ENCODE measurements at regions not wholly inside any gene's neighbourhood (a gene's known extent, or its start where the extent isn't known, plus 50 kb on each side); places are given as distances from the start of the nearest gene placed in this dataset.
A peak's percentile ranks its signal among the peaks of the same experiment; 100 is the strongest.
"Not testable (repeated sequence)": the region's sequence is repeated elsewhere in the genome, so short reads cannot be mapped to it uniquely, and the experiment has no call there.

DNA sequence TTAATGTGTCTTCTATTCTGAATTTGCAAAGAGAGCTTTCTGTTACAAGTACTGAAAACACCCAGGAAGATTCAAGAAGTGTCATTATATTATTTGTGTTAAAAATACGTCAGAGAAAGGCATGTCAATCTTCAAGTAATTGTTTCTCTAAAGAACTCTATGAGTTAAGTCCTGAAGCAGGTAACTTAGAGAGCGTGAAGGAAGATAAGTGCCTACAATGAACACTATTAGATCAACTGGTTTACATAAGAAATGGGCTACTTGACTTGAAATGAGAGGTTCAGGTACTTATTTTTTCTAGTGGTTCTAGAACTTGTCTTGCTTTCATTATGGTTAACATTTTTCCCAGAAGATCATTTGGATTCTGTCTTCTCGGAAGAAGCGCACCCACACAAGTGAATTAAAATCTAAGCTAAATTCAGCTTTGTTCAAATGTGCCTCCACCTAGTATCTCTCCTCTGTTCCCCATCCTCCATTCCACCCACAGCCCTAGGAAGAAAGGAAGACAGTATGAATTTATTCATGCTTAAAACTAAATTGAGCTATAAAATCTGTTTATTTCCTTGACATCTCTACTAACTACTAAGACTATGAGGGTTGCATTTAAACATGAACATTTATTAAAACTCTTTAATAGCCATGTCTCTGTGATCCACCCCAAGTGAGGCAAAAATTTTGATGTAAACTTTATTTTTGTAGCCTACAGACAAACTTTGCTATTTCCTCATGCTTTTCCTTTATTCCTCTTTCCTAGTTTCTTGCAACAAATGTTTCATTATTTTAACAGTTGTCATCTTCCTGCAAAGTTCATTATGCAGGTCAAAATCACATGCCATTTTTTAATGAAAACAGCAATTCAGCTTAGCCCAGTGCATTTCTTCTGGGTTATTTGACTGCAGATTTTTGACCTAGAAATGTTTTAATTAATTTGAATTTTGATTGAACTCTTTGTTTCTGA is 206.8 kb downstream of the KCNJ2 start:
- no peak for ATAC-seq

DNA sequence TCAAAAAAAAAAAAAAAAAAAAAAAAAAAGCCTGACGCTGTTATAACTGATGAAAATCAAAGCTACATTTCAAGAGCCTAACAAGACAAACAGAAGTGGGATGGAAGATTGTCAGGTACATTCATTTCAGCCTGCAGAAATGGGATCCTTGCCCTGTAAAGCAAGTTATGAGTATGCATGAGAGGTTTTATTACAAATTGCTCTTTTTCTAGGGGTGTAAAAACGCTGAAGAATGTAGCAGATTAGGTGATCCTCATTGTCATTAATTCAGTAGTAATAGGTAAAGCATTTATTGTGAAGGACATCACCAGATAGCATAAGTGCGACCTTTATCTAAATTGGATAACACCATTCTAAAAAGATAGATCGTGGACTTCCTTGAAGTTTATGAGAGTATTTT is 208.3 kb downstream of the KCNJ2 start:
- no peak for ATAC-seq

DNA sequence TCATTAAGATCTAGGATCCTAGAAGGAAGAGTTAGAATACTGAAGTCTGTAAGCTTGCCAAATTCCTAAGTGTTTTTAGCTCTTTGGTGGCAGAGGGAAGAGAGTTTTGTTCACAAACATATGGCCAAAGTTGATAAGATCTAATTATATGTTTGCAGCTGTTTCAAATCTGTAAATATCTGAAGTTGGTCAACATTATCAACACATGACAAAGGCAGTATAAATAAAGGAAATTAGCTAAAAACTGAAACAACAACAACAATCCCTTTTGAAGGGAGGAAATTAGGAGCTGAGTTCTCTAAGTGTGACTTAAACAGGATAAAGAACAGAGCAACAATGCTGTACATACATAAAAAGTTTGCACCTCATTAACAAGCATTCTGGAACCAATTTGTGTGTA is 208.7 kb downstream of the KCNJ2 start:
- no peak for ATAC-seq

DNA sequence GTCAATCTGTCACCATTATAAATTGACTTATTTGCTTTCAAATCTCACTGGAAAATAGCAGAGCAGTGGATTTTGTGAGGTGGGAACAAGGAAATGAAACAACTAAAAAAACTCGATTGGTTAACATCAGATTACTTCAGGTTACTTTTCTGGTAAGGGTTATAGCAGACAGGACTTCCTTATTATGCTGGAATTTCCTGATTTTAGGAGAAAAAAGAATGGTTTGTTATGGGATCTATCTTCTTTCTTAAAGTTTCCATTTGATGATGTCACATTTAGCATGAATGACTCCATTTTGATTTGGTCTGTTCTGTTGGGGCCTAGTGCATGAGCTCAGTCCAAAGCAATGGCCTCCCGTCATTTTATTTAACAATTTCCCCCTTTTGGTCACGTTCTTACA is 210.6 kb downstream of the KCNJ2 start:
- ATAC-seq: no peak

DNA sequence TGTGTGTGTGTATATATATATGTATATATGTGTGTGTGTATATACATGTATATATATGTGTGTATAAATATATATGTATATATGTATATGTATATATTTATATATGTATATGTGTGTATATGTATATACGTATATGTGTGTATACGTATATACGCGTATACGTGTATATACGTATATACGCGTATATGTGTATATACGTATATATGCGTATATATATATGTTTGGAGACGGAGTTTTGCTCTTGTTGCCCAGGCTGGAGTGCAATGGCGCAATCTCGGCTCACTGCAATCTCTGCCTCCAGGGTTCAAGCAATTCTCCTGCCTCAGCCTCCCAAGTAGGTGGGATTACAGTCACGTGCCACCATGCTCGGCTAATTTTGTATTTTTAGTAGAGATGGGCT is 212.6 kb downstream of the KCNJ2 start:
- not testable (repeated sequence) for ATAC-seq

DNA sequence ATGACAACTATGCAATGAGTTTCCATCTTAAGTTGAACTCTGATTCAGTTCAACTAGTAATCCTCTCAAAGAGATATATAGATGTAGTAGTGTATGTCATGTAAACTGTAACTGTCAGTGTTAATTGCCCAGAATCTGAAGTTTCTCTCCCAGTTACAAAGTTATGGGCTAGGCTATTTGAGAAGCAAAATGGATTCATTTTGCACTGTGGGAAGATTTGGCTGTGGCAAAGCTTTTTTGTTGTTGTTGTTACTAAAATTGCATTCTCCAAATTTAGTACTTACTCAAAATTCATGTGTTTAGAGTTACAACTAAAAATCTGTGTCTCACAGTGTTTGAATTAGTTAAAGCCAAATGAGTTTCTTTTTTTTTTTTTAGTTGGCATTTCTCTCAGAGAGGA is 219.0 kb downstream of the KCNJ2 start:
- ATAC-seq: no peak

DNA sequence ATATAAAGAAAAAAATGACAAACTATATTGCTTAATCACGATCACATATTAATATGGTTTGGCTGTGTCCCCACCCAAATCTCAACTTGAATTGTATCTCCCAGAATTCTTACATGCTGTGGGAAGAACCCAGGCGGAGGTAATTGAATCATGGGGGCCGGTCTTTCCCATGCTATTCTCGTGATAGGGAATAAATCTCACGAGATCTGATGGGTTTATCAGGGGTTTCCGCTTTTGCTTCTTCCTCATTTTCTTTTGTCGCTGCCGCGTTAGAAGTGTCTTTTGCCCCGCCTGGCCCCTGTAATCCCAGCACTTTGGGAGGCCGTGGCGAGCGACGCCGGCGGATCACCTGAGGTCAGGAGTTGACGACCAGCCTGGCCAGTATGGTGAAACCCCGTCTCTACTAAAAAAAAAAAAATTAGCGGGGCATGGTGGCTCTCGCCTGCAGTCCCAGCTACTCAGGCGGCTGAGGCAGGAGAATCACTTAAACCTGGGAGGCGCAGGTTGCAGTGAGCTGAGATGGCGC is 220.0 kb downstream of the KCNJ2 start:
- ATAC-seq: not testable (repeated sequence)

DNA sequence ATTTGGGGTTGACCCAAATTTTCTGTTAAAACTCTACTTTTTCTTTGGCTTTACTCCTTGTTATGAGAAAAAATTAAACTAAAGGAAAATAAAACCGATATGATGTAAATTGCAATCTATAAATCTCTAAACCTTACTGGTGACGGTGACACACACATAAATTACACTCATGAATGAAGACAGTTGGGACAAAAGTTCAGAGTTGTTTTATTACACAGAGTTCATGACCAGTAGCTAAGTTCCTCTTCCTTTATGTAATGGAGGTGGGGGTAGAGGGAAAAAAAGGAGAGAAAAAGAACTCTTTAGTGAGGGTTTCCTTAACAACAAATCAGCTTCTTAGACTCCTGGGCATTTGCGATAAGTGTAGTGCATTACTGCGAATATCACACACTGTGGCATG is 220.7 kb downstream of the KCNJ2 start:
- ATAC-seq: no peak

DNA sequence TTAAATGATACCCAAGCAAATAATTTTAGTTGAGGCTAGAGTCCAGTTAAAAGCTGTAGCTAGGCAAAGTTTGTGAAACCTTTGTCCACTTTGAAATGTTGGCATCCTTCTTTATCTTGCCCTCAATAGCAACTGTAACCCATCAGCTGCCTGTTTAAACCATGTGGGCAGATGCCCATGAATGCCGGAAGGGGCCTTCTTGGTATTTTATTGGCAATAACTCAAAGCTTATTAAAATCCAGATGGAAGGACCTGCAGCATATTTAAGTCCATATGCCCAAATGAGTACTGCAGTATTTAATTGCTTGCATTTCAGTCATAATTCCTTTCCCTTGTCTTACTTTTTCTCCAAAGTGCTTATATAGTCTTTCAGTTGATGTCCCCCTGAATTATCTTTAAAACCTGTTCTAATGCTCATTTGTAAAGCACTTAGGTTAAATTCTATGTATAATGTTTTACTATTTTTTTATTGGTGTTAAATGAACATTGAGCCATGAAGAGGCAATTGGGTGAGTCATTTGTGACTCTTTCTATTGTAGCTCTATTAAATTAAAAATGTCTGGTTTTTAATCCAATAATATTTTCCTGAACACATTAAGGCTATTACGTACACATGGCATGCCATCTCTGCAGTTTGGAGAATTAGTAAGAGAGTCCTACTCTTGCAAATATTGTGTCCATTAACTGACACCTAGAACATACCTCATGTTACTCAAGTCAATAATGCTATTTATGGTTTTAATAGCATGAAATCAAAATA is 225.3 kb downstream of the KCNJ2 start:
- no peak for ATAC-seq

DNA sequence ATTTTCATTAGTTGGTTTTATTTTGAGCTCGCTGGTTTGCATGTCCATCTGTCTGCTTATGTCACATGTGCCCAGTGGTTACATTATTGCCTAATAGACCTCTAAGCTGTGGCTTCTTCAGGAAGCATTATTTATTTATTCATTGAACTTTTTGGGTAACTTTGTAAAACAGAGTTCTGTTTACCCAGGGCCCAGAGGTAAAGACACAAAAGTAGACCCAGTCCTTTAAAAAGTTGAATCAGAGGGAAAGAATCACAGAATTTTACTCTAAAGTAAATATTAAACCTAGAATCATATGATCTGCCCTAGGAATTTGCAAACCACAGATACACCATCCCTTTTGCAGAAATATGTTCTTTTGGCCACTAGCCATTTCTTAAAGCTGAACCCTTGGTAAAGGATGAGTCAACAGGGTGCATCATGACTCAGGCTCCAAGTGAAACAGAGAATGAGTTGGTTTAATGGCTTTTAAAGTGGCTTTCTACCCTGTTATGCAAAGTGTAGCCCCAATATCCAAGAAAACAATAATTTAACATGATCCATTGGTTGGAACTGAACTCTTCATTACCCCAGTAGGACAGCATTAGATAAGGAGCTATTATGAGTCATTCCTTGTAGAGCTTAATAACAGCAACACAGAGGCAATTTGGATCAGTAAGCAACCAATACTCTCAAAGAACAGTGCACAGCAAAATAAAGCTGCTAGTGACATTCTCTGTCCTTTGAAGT is 236.3 kb downstream of the KCNJ2 start:
- ATAC-seq: peak; percentile 87

DNA sequence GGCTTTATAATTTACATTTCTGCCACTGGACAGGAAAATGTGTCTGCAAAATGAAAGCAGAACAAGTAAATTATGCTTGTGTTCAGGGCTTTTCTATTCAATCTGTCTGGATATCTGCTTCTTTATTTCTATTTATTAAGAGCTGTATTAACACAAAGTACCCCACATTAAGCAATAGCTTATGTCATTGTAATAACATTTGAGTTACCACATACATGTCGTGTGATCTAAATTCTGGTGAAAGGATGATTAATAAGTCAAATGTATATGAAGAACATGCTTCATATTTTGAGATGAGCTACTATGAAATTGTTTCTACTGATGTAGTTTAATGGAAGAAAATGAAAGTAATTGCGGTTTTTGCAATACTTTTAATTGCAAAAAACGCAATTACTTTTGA is 238.2 kb downstream of the KCNJ2 start:
- ATAC-seq: no peak

DNA sequence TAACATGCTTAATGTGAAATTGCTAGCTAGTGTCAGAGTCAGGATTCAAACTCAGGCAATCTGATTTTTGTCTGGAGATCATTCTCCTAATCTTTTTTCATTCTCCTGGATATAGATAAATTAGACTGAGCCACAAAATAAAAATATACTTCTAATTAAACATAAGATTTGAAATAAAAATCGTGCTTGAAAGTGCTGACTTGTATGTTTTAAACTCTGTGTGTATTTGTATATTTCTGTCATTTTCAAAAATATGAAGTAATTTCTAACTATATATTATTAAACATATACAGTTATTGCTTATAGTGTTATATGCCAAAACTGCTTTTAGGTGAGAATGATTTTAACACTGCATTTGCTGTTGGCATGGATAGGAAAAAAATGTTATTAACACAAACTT is 239.4 kb downstream of the KCNJ2 start:
- ATAC-seq: no peak

DNA sequence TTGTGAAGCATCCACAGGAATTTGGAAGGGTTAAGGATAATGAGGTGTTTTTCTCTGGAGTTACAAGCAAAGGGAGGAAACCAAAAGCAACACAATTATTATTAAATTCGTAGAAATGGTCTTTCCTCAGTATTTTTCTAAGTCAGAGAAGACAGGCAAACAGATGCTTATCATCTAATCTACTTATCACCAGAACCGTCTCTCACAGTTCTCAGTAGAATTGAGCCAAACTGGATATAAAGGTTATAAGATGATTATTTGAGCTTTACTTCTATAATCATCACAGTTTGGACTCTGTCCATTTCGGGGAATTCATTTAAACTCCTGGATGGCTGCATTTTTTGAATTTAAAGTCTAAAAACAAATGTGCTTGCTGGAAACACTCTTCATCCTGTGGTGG is 245.0 kb downstream of the KCNJ2 start:
- ATAC-seq: no peak

DNA sequence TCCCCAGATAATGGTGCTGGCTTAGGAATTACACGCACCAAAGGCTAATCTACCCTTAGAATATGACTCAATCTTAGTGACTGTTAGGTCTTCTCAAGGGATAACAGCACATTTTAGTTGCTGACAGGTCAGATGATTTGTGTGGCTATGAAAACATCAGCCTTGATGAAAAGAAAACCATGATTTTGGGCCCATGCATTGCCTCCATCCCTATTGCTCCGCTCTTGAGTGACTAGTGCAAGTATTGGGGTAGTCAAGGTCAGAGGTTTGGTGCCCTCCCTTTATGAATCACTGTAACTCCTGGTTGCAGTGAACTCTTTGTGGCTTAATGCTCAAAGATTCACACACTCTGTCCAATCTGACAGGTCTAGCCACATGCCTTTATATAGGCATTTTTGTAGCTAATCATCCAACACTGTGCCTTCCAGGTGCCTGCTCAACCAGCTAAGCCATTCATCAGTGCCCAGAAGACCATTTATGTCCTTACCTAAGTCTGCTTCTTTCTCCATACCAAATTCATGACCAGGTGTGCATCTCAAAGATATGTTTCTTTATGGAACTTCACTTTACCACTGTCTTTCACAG is 251.6 kb downstream of the KCNJ2 start:
- ATAC-seq: peak; percentile 88

DNA sequence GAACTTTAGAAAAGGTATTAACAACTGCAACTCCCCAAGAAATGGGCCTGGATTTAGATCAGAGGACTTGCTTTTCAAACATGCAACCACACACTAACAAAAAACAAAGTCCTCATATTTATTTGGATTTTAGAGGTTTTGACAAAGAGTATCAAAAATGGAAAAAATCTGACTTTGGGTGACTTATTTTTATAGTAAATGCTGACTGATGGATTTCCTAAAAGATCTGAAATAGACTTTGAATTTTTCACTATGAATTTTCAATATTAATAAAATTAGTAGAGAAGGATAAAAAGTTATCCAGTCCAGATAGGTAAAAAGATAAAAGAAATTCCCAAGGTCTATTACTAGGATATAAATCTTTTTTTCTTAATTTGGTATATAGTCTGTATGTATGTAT is 253.5 kb downstream of the KCNJ2 start:
- no peak for ATAC-seq

DNA sequence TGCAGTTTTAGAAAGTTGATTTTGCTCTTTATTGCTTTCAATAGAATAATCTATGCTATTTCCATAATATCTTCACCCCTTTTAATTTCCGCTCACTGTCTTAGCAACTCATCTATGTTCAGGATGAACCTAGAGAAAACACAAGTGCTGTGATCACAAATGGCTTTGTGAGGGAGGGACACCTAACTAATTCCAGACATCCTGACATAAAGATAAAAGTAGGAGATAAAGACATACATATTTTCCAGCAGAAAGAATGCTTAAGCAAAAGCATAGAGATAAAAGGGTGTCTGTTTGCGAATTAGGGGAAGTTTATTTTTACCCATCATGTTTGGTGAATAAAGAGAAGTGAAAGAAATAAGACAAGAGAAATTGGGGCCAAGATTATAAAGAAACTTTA is 254.2 kb downstream of the KCNJ2 start:
- ATAC-seq: no peak

DNA sequence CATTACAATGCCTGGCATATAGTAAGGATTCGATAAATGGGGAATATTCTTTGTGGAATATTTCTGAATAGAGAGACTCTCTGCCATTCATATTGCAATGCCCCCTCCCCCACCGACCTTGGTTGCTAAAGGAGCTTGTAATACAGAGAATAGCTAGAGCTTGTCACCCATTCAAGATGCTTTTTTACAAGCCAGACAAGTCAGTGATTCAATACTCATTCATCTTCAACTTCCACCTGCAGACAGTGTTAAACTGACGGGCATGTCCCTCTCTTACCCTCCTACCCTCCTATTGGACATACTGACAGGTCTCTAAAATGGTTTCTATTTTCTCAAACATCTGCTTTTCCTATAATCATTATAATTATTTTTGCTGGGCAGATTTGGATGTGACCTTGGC is 257.4 kb downstream of the KCNJ2 start:
- no peak for ATAC-seq

DNA sequence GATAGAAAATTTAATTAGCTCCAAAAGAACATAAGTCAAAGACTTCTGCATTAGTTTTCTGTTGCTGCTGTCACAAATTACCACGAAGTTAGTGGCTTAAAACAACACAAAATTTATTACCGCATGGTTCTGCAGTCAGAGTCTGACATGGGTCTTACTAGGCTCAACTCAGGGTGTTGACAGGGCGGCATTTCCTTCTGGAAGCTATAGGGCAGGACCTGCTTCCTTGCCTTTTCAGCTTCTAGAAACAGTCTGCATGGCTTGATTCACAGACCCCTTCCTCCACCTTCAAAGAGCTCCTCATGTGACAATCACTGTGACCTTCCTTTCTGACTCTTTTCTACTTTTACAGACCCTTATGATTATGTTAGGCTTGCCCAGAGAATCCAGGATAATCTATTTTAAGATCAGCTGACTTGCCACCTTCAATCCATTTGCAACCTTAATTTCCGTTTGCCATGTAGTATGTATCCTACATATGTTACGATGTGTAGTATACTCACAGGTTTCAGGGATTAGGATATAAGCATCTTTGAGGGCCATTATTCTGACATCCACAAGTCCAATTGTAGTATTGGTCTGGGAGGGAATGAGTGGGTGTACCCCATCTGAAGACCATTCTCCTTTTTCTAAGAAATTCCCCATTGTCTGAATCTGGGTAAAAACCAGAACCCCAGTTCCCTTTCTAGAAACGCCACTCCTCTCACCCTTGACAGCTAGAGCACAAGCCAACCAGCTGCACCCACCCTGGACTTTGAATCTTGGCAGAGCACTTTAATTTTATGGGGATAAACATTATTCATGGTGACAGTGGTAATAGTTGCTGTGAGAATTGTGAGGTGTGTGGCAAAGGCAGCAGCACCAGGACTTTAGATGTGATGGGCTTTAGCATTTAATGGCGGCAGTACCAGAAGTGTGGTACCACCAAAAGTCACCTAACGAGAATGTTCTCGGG is 265.5 kb downstream of the KCNJ2 start:
- no peak for ATAC-seq

DNA sequence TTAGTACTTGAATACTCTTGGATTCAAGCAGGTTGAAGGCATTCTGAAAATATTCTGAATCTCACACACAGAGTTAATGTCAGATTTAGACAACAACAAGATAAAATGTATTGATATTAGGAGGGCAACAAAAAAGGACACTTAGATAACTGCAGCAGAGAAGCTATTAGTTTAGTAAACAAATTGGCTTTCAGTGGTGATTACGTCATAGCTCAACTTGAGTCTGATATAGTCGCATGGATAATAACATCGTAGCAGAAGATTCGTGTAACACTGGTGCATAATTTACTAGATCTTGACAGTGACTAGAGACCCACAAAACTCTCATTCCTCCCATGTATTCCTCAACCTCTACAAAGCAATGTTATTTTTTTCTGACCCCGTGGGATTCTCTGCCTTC is 268.3 kb downstream of the KCNJ2 start:
- no peak for ATAC-seq

DNA sequence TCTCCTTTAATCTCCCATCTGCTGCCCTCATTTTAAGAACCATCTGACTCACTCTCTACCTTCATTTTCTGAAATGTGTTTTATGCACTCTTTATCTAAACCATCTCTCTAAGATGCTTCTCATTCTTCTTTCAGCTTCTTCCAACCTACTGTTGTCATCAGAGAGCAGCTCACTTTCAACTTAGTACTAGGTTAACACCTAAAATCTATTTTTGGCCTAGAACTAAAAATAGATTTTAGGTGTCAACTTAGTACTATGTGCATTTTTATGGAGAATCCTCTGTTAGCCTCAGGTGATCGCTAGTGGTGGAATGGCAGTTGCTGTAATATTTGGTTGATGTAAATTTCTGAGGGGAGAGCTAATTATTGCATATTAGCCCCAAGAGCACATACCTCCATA is 277.1 kb downstream of the KCNJ2 start:
- no peak for ATAC-seq

DNA sequence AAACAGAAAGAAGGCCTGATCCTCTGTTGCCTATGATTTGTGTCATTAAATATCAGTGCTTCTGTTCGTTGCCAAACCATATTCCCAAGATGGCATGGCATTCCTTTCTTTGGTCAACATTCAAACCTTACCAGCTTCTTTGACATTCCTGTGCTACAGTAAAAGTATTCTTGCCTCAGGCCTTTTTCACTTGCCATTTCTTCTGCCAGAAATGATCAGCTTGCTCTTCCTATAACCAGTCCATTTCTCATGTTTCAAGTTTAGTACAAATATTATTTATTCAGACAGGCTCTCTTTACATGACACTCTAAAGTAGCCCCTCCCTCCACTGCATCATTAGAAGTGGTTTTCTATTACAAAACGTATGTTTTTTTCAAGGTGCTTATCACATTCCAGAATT is 278.3 kb downstream of the KCNJ2 start:
- no peak for ATAC-seq
